Fibroblast of lung (primary cell): ENCODE measurements at regions not wholly inside any gene's neighbourhood (a gene's known extent, or its start where the extent isn't known, plus 50 kb on each side); places are given as distances from the start of the nearest gene placed in this dataset.
A peak's percentile ranks its signal among the peaks of the same experiment; 100 is the strongest.

Source experiments
- DNase-seq, 2 donors: peaks; one replicate each; pipeline versions ENCODE4 v3.0.0 to v3.0.0-alpha.2; 2010; ENCODE audit warnings: low read depth in 2 of 2
- H2AFZ ChIP-seq: 2 replicates; pipeline ENCODE4 v1.5.1; 2012; ENCODE audit warnings: low read length, control low read depth, inconsistent platforms
- H3K27ac ChIP-seq: 2 replicates; pipeline ENCODE4 v1.5.1; 2011; ENCODE audit warnings: low read length, control low read depth; ENCODE audit not compliant: insufficient read depth
- H3K27me3 ChIP-seq: 2 replicates; pipeline ENCODE4 v1.5.1; 2011; ENCODE audit warnings: mild to moderate bottlenecking, low read length; ENCODE audit not compliant: control insufficient read depth, insufficient read depth
- H3K36me3 ChIP-seq: 2 replicates; pipeline ENCODE4 v1.5.1; 2011; ENCODE audit warnings: low read length; ENCODE audit not compliant: control insufficient read depth, insufficient read depth
- H3K4me1 ChIP-seq: 2 replicates; pipeline ENCODE4 v1.5.1; 2011; ENCODE audit warnings: low read length; ENCODE audit not compliant: control insufficient read depth, insufficient read depth; ENCODE audit errors: extremely low read depth
- H3K4me2 ChIP-seq: 2 replicates; pipeline ENCODE4 v1.5.1; 2011; ENCODE audit warnings: low read length, control low read depth; ENCODE audit not compliant: insufficient read depth; ENCODE audit errors: extremely low read depth
- H3K4me3 ChIP-seq, 4 experiments: fragments of 200-600 bp in 1 of 4; sonication (generic) in 1 of 4; replicated peaks in 1 of 4; 2 replicates each; pipeline ENCODE4 v1.5.1; 2011 to 2016; ENCODE audit warnings: low read length in 4 of 4, low read depth in 3 of 4, mild to moderate bottlenecking in 3 of 4, control low read depth in 2 of 4, inconsistent platforms in 1 of 4, mixed read lengths in 1 of 4; ENCODE audit not compliant: insufficient read depth in 1 of 4; ENCODE audit errors: control extremely low read depth in 1 of 4
- H3K79me2 ChIP-seq: 2 replicates; pipeline ENCODE4 v1.5.1; 2012; ENCODE audit warnings: mild to moderate bottlenecking, low read length, inconsistent platforms; ENCODE audit not compliant: control insufficient read depth, insufficient read depth
- H3K9ac ChIP-seq: 2 replicates; pipeline ENCODE4 v1.5.1; 2011; ENCODE audit warnings: mild to moderate bottlenecking, low read length, control low read depth; ENCODE audit not compliant: insufficient read depth
- H3K9me3 ChIP-seq: 2 replicates; pipeline ENCODE4 v1.5.1; 2012; ENCODE audit warnings: low read depth, low read length; ENCODE audit not compliant: control insufficient read depth, insufficient read depth
- H4K20me1 ChIP-seq: 2 replicates; pipeline ENCODE4 v1.5.1; 2011; ENCODE audit warnings: low read length; ENCODE audit not compliant: control insufficient read depth, insufficient read depth; ENCODE audit errors: extremely low read depth
- EZH2 ChIP-seq: IDR thresholded peaks from 2 replicates; pipeline ENCODE4 v1.5.1; 2012; ENCODE audit warnings: low read length, control low read depth, mild to moderate bottlenecking; ENCODE audit errors: missing control alignments
- TF ChIP-seq, protein P1 (sequence below), 2 donors: IDR thresholded peaks in 1 of 2; conservative IDR thresholded peaks in 1 of 2; 1 replicate in 1 of 2; 2 replicates in 1 of 2; pipeline ENCODE4 v1.5.1; 2011 to 2012; ENCODE audit warnings: low read length in 2 of 2, control low read depth in 1 of 2, inconsistent platforms in 1 of 2, low read depth in 1 of 2, mild to moderate bottlenecking in 1 of 2

- no peak overlapping the region for H3K27ac ChIP-seq
- no peak overlapping the region for H2AFZ ChIP-seq
- no peaks in the 10 kb centered on the region for H3K79me2 ChIP-seq
- H3K4me1 ChIP-seq, result no peaks in the 10 kb centered on the region
- H3K4me3 ChIP-seq, result no peak overlapping the region
- no peak overlapping the region for H3K4me2 ChIP-seq
- H3K9me3 ChIP-seq, result no peaks in the 10 kb centered on the region
- no peak for DNase-seq
- H4K20me1 ChIP-seq, result no peaks in the 10 kb centered on the region
- no peaks in the 10 kb centered on the region for H3K27me3 ChIP-seq
- no peak for TF ChIP-seq EZH2
- TF ChIP-seq, protein P1, sequence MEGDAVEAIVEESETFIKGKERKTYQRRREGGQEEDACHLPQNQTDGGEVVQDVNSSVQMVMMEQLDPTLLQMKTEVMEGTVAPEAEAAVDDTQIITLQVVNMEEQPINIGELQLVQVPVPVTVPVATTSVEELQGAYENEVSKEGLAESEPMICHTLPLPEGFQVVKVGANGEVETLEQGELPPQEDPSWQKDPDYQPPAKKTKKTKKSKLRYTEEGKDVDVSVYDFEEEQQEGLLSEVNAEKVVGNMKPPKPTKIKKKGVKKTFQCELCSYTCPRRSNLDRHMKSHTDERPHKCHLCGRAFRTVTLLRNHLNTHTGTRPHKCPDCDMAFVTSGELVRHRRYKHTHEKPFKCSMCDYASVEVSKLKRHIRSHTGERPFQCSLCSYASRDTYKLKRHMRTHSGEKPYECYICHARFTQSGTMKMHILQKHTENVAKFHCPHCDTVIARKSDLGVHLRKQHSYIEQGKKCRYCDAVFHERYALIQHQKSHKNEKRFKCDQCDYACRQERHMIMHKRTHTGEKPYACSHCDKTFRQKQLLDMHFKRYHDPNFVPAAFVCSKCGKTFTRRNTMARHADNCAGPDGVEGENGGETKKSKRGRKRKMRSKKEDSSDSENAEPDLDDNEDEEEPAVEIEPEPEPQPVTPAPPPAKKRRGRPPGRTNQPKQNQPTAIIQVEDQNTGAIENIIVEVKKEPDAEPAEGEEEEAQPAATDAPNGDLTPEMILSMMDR (conservative IDR thresholded peaks at IDR 0.05 in 1 of 2, IDR thresholded peaks at IDR 0.05 in 1 of 2; ENCODE audit: low read depth in 1 of 2, low read length in 2 of 2), result no peak
- H3K36me3 ChIP-seq, result no peaks in the 10 kb centered on the region
- no peak overlapping the region for H3K9ac ChIP-seq
Measured at GRCh38 chr4:180596888-180597483, 1646.2 kb upstream of the TENM3 start.

- H3K9me3 ChIP-seq, result no peaks in the 10 kb centered on the region
- H3K9ac ChIP-seq, result no peak overlapping the region
- no peak overlapping the region for H3K4me2 ChIP-seq
- no peak overlapping the region for H3K4me3 ChIP-seq
- no peaks in the 10 kb centered on the region for H4K20me1 ChIP-seq
- H3K27ac ChIP-seq, result no peak overlapping the region
- H3K36me3 ChIP-seq, result no peaks in the 10 kb centered on the region
- H3K79me2 ChIP-seq, result no peaks in the 10 kb centered on the region
- no peaks in the 10 kb centered on the region for H3K4me1 ChIP-seq
- H3K27me3 ChIP-seq, result no peaks in the 10 kb centered on the region
- DNase-seq, result peak in 1 of 2 donors; percentile 69
- TF ChIP-seq EZH2, result no peak
- TF ChIP-seq, protein P1 (conservative IDR thresholded peaks at IDR 0.05 in 1 of 2, IDR thresholded peaks at IDR 0.05 in 1 of 2; ENCODE audit: low read depth in 1 of 2, low read length in 2 of 2), result no peak
- H2AFZ ChIP-seq, result no peak overlapping the region
Measured at GRCh38 chr4:180598281-180598680, 1644.9 kb upstream of the TENM3 start.

GRCh38 chr4:180603791-180604190, 1639.4 kb upstream of the TENM3 start:
- Histone ChIP-seq H3K79me2 (no peaks in the 10 kb centered on the region), H3K4me3 (no peak overlapping the region), H3K36me3 (no peaks in the 10 kb centered on the region), H3K9me3 (no peaks in the 10 kb centered on the region), H2AFZ (no peak overlapping the region), H3K9ac (no peak overlapping the region), H3K27ac (no peak overlapping the region), H3K27me3 (no peaks in the 10 kb centered on the region), H3K4me2 (no peak overlapping the region), H3K4me1 (no peaks in the 10 kb centered on the region), H4K20me1 (no peaks in the 10 kb centered on the region)
- TF ChIP-seq, protein P1 (conservative IDR thresholded peaks at IDR 0.05 in 1 of 2, IDR thresholded peaks at IDR 0.05 in 1 of 2; ENCODE audit: low read depth in 1 of 2, low read length in 2 of 2), result no peak
- no peak for TF ChIP-seq EZH2
- DNase-seq, result no peak
